Breast epithelium (tissue), 4 donors: ENCODE measurements at regions not wholly inside any gene's neighbourhood (a gene's known extent, or its start where the extent isn't known, plus 50 kb on each side); places are given as distances from the start of the nearest gene placed in this dataset.

ENCODE experiments used
- DNase-seq, 2 donors: peaks; one replicate each; pipeline ENCODE4 v3.0.0-alpha.2; 2019; ENCODE audit warnings: low spot score in 2 of 2
- H3K27ac ChIP-seq, 2 donors: fragments of 200-600 bp; sonication (generic) in 1 of 2; one replicate each; pipeline ENCODE4 v1.5.1; 2016 to 2019; ENCODE audit warnings: mild to moderate bottlenecking in 1 of 2
- H3K27me3 ChIP-seq, 2 donors: fragments of 200-600 bp; sonication (generic) in 1 of 2; one replicate each; pipeline versions ENCODE4 v1.5.1 to v1.6.0; 2017 to 2019; ENCODE audit warnings: control low read depth in 1 of 2, mild to moderate bottlenecking in 1 of 2
- H3K36me3 ChIP-seq: fragments of 200-600 bp; one replicate; pipeline ENCODE4 v1.5.1; 2019
- H3K4me1 ChIP-seq, 2 donors: fragments of 200-600 bp; sonication (generic); one replicate each; pipeline ENCODE4 v1.5.1; 2016 to 2019; ENCODE audit warnings: control low read depth in 1 of 2
- H3K4me3 ChIP-seq, 3 donors: fragments of 200-600 bp; sonication (generic); 1 replicate in 2 of 3; 2 replicates in 1 of 3; pipeline ENCODE4 v1.5.1; 2016 to 2019; ENCODE audit warnings: mild to moderate bottlenecking in 3 of 3, moderate library complexity in 2 of 3
- H3K9me3 ChIP-seq, 2 donors: fragments of 200-600 bp; sonication (generic) in 1 of 2; one replicate each; pipeline ENCODE4 v1.5.1; 2016 to 2019; ENCODE audit warnings: control low read depth in 1 of 2
- POLR2A ChIP-seq: fragments of 450-650 bp; IDR thresholded peaks from one replicate; pipeline ENCODE4 v1.6.1; 2016; ENCODE audit warnings: antibody characterized with exemption, mild to moderate bottlenecking, moderate library complexity
- POLR2AphosphoS5 ChIP-seq, 3 donors: sonication (generic); formaldehyde crosslinking; IDR thresholded peaks; one replicate each; pipeline ENCODE4 v1.6.1; 2017; ENCODE audit warnings: antibody characterized with exemption in 3 of 3
- intact Hi-C: fragments of 100-400 bp; cut with DNase I; formaldehyde crosslinking; loops from one replicate; pipeline ENCODE4 v1.15.1; 2023; ENCODE audit warnings: low total_unique reads
- TF ChIP-seq, protein P1 (sequence below), 3 donors: fragments of 450-650 bp; IDR thresholded peaks; one replicate each; pipeline ENCODE4 v1.5.1; 2016 to 2017; ENCODE audit warnings: antibody characterized with exemption in 3 of 3, mild to moderate bottlenecking in 3 of 3, moderate library complexity in 3 of 3

DNA sequence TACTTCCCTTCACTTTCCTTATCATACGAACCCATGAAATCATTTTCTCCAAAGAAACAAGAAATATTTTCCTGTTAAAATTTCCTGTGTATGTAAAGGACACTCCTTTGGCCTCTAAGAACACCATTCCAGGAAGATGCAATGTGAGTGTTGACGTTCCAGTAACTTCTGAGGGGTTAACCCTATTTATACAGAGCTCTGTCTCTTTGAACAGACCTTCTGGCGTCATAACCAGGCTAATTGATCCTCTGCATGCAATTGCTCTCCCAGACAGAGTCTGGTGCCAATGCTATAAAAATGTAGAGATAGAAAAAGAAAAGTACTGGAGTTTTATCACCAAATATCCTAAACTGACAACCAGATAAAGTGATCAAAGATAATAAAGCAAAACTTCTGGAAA is 218.5 kb downstream of the TLE1 start:
- no peak for DNase-seq
- Histone ChIP-seq H3K36me3 (no peaks in the 10 kb centered on the region), H3K4me1 (no peaks in the 10 kb centered on the region), H3K4me3 (no peak overlapping the region), H3K27me3 (no peaks in the 10 kb centered on the region), H3K27ac (no peak overlapping the region), H3K9me3 (no peaks in the 10 kb centered on the region)
- intact Hi-C loops: no loop called here
- TF ChIP-seq, protein P1, sequence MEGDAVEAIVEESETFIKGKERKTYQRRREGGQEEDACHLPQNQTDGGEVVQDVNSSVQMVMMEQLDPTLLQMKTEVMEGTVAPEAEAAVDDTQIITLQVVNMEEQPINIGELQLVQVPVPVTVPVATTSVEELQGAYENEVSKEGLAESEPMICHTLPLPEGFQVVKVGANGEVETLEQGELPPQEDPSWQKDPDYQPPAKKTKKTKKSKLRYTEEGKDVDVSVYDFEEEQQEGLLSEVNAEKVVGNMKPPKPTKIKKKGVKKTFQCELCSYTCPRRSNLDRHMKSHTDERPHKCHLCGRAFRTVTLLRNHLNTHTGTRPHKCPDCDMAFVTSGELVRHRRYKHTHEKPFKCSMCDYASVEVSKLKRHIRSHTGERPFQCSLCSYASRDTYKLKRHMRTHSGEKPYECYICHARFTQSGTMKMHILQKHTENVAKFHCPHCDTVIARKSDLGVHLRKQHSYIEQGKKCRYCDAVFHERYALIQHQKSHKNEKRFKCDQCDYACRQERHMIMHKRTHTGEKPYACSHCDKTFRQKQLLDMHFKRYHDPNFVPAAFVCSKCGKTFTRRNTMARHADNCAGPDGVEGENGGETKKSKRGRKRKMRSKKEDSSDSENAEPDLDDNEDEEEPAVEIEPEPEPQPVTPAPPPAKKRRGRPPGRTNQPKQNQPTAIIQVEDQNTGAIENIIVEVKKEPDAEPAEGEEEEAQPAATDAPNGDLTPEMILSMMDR (IDR thresholded peaks at IDR 0.05): no peak

DNA sequence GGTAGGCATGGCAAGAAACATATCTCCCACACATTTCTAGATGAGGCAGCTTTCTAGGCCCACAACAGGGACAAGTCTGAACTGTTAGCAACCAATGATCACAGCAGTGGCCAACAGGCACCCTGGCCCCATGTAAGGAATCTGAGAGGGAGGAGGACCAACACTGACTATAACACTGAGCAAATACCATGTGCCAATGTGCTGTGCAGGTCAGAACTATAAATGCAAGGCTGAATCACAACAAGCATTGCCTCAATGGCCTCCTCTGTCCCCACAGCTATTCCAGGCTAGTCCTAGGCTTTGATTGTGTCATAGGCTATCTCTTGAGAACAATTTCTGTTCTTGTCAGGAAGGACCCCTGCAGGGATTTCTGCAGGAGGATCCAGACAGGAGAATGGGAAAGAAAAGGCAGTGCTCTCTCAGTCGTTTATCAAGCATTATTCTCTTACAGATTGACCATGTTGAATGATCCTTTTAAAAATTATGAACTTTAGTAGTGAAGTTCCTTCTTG is 221.2 kb downstream of the TLE1 start:
- DNase-seq: no peak
- Histone ChIP-seq H3K9me3 (no peaks in the 10 kb centered on the region), H3K27me3 (no peaks in the 10 kb centered on the region), H3K27ac (no peak overlapping the region), H3K36me3 (no peaks in the 10 kb centered on the region), H3K4me3 (no peak overlapping the region), H3K4me1 (no peaks in the 10 kb centered on the region)
- intact Hi-C loops: no loop called here
- no peak for TF ChIP-seq POLR2A
- TF ChIP-seq, protein P1 (IDR thresholded peaks at IDR 0.05): no peak
- TF ChIP-seq POLR2AphosphoS5 (IDR thresholded peaks at IDR 0.05): no peak

DNA sequence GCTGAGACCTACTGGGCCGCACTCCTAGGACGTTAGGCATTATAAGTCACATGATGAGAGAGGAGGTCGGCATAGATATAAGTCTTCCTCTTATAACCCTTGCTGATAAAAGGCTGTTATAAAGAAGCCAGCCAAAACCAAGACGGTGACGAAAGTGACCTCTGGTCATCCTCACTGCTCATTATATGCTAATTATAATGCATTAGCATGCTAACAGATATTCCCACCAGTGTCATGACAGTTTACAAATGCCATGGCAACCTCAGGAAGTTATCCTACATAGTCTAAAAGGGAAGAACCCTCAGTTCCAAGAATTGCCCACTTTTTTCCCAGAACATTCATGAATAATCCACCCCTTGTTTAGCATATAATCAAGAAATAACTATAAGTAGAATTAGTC is 222.4 kb downstream of the TLE1 start:
- Histone ChIP-seq H3K27me3 (no peaks in the 10 kb centered on the region), H3K36me3 (no peaks in the 10 kb centered on the region), H3K4me3 (no peak overlapping the region), H3K4me1 (no peaks in the 10 kb centered on the region), H3K9me3 (no peaks in the 10 kb centered on the region), H3K27ac (no peak overlapping the region)
- DNase-seq: no peak
- intact Hi-C loops: no loop called here
- TF ChIP-seq, protein P1 (IDR thresholded peaks at IDR 0.05): no peak
- TF ChIP-seq POLR2AphosphoS5 (IDR thresholded peaks at IDR 0.05) (no peak), POLR2A (no peak)

DNA sequence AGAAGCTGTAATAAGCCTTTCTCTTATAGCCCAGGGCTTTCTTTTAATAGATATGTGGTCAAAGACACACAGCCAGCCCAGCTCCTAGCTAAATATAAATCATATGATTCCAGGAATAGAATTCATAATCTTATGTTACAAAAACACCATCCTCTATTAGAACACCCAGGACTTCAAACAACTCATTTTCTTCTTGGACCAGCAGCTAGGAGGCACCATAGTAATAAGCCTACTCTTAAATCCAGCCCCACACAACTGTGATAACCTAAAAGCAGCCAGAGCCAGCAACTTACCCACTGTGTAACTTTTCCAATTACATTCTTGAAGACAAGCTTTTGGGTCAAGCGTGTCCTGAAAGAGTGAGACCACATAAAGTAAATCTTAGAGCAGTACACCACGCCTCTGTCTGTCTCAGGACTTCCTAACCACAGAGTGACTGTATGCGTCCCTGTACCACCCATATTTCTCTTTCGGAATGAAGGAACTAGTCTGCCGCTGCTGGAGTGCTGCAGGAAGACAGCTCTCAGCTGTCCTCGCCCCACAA is 223.8 kb downstream of the TLE1 start:
- no peak for TF ChIP-seq POLR2A
- no peak for TF ChIP-seq POLR2AphosphoS5 (IDR thresholded peaks at IDR 0.05)
- TF ChIP-seq, protein P1 (IDR thresholded peaks at IDR 0.05): no peak
- H3K4me3 ChIP-seq: no peak overlapping the region
- no peak overlapping the region for H3K27ac ChIP-seq
- H3K27me3 ChIP-seq: no peaks in the 10 kb centered on the region
- no peaks in the 10 kb centered on the region for H3K36me3 ChIP-seq
- DNase-seq: no peak
- H3K9me3 ChIP-seq: no peaks in the 10 kb centered on the region
- no peaks in the 10 kb centered on the region for H3K4me1 ChIP-seq
- intact Hi-C loops: no loop called here

GRCh38 chr9:81462801-81463200 is 226.5 kb downstream of the TLE1 start:
- H3K9me3 ChIP-seq: no peaks in the 10 kb centered on the region
- no peak overlapping the region for H3K4me3 ChIP-seq
- no peaks in the 10 kb centered on the region for H3K4me1 ChIP-seq
- H3K36me3 ChIP-seq: no peaks in the 10 kb centered on the region
- no peaks in the 10 kb centered on the region for H3K27me3 ChIP-seq
- DNase-seq: no peak
- TF ChIP-seq, protein P1 (IDR thresholded peaks at IDR 0.05): no peak
- TF ChIP-seq POLR2A (no peak), POLR2AphosphoS5 (IDR thresholded peaks at IDR 0.05) (no peak)
- H3K27ac ChIP-seq: no peak overlapping the region
- intact Hi-C loops: no loop called here
